Ovary (tissue), 7 donors: ENCODE measurements at regions not wholly inside any gene's neighbourhood (a gene's known extent, or its start where the extent isn't known, plus 50 kb on each side); places are given as distances from the start of the nearest gene placed in this dataset.

ENCODE experiments used
- DNase-seq, 5 donors: peaks; one replicate each; pipeline ENCODE4 v3.0.0-alpha.2; 2019 to 2020
- H3K27ac ChIP-seq, 2 donors: fragments of 200-600 bp; one replicate each; pipeline versions ENCODE4 v1.5.1 to v1.8.0; 2019 to 2022
- H3K27me3 ChIP-seq: fragments of 200-600 bp; one replicate; pipeline ENCODE4 v1.8.0; 2022
- H3K36me3 ChIP-seq: fragments of 200-600 bp; sonication (generic); one replicate; pipeline ENCODE4 v1.5.1; 2019
- H3K4me1 ChIP-seq: one replicate; pipeline ENCODE4 v1.8.1; 2013; ENCODE audit warnings: mild to moderate bottlenecking, moderate library complexity; ENCODE audit not compliant: insufficient read depth
- H3K4me3 ChIP-seq: fragments of 200-600 bp; sonication (generic); one replicate; pipeline ENCODE4 v1.5.1; 2017
- H3K9me3 ChIP-seq, 2 donors: fragments of 200-600 bp in 1 of 2; sonication (generic) in 1 of 2; one replicate each; pipeline versions ENCODE4 v1.5.1 to v1.8.1; 2013 to 2019; ENCODE audit warnings: mild to moderate bottlenecking in 1 of 2, moderate library complexity in 1 of 2
- EP300 ChIP-seq: sonication (generic); formaldehyde crosslinking; IDR thresholded peaks from one replicate; pipeline ENCODE4 v1.6.1; 2017; ENCODE audit warnings: antibody characterized with exemption
- POLR2A ChIP-seq: fragments of 450-650 bp; IDR thresholded peaks from one replicate; pipeline ENCODE4 v1.6.1; 2017; ENCODE audit warnings: antibody characterized with exemption, mild to moderate bottlenecking, moderate library complexity
- WGBS, 3 donors: extraction: QIAGEN DNeasy Blood & Tissue Kit in 1 of 3; methylation state at CpG; one replicate each; pipeline versions ENCODE4 v1.1.5 to v1.1.7; 2013 to 2017; 5-methylcytosine and 5-hydroxymethylcytosine counted together
- intact Hi-C, 4 donors: fragments of 100-400 bp; cut with DNase I; formaldehyde crosslinking; loops; one replicate each; pipeline versions ENCODE4 v1.11.0 to v1.15.1; 2022 to 2023
- TF ChIP-seq, protein P1 (sequence below), 3 donors: fragments of 450-650 bp in 2 of 3; fragments of 200-600 bp in 1 of 3; IDR thresholded peaks; one replicate each; pipeline versions ENCODE4 v1.5.1 to v1.8.0; 2016 to 2022; ENCODE audit warnings: antibody characterized with exemption in 3 of 3, mild to moderate bottlenecking in 1 of 3
- donor health status: DM: no; HTN: no; CAD: no; lungs with moderate emphysema.
- donor health status: DM: no; HTN: no; CAD: no.
- donor health status: Bipolar disorder and iron deficiency.
- donor health status: DM: no; HTN: no; CAD: no.
- donor health status: DM: yes; HTN: yes; CAD: no.

GRCh38 chrX:97876697-97877407 lies 993.1 kb downstream of the RPA4 start:
- TF ChIP-seq, protein P1, sequence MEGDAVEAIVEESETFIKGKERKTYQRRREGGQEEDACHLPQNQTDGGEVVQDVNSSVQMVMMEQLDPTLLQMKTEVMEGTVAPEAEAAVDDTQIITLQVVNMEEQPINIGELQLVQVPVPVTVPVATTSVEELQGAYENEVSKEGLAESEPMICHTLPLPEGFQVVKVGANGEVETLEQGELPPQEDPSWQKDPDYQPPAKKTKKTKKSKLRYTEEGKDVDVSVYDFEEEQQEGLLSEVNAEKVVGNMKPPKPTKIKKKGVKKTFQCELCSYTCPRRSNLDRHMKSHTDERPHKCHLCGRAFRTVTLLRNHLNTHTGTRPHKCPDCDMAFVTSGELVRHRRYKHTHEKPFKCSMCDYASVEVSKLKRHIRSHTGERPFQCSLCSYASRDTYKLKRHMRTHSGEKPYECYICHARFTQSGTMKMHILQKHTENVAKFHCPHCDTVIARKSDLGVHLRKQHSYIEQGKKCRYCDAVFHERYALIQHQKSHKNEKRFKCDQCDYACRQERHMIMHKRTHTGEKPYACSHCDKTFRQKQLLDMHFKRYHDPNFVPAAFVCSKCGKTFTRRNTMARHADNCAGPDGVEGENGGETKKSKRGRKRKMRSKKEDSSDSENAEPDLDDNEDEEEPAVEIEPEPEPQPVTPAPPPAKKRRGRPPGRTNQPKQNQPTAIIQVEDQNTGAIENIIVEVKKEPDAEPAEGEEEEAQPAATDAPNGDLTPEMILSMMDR (IDR thresholded peaks at IDR 0.05): no peak
- TF ChIP-seq EP300: no peak
- TF ChIP-seq POLR2A: no peak
- no peaks in the 10 kb centered on the region for H3K27me3 ChIP-seq
- no peaks in the 10 kb centered on the region for H3K9me3 ChIP-seq
- 81 to 93% (median 87%) methylated on average over 2 of the region's 2 CpGs for WGBS, 3 donors
- H3K27ac ChIP-seq: no peak overlapping the region
- no peaks in the 10 kb centered on the region for H3K4me1 ChIP-seq
- intact Hi-C loops: no loop called here
- no peaks in the 10 kb centered on the region for H3K36me3 ChIP-seq
- H3K4me3 ChIP-seq: no peak overlapping the region
- no peak for DNase-seq

- Histone ChIP-seq H3K9me3 (no peaks in the 10 kb centered on the region), H3K4me3 (no peak overlapping the region), H3K27ac (no peak overlapping the region), H3K27me3 (no peaks in the 10 kb centered on the region), H3K4me1 (no peaks in the 10 kb centered on the region), H3K36me3 (no peaks in the 10 kb centered on the region)
- 49 to 56% (median 52%) methylated on average over 3 of the region's 3 CpGs for WGBS, 3 donors
- TF ChIP-seq EP300 (no peak), POLR2A (no peak)
- TF ChIP-seq, protein P1 (IDR thresholded peaks at IDR 0.05): no peak
- DNase-seq: no peak
- intact Hi-C loops: no loop called here
These were observed 998.6 kb downstream of the RPA4 start for GRCh38 chrX:97882306-97882705.

DNA sequence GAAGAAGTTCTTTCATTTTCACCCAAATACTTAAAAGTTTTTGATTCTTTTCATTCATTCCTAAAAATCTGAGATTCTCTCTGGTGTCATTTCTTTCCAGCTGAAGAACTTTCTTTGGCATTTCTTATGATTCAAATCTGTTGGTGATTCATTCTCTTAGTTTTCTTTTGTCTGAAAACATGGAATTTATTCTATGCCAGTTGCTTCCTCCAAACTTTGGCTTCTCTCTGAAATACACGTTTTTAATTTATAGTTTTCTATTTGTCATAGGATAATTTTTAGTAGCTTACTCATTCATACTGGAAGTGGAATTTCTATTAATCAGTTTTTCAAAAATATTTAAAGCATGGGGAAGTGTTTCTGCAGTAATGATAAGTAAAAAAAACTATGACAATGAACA lies 1012.0 kb downstream of the RPA4 start:
- Histone ChIP-seq H3K36me3 (no peaks in the 10 kb centered on the region), H3K27me3 (no peaks in the 10 kb centered on the region), H3K4me3 (no peak overlapping the region), H3K4me1 (no peaks in the 10 kb centered on the region), H3K9me3 (no peaks in the 10 kb centered on the region), H3K27ac (no peak overlapping the region)
- WGBS, 3 donors: 11 to 20% (median 12%) methylated on average over 1 of the region's 1 CpG
- intact Hi-C loops: no loop called here
- no peak for DNase-seq
- TF ChIP-seq POLR2A: no peak
- TF ChIP-seq, protein P1 (IDR thresholded peaks at IDR 0.05): no peak
- TF ChIP-seq EP300: no peak

- intact Hi-C loops: no loop called here
- WGBS, 3 donors: 62 to 84% (median 82%) methylated on average over 1 of the region's 1 CpG
- no peaks in the 10 kb centered on the region for H3K27me3 ChIP-seq
- no peaks in the 10 kb centered on the region for H3K36me3 ChIP-seq
- H3K4me1 ChIP-seq: no peaks in the 10 kb centered on the region
- no peak for DNase-seq
- TF ChIP-seq POLR2A: no peak
- H3K9me3 ChIP-seq: no peaks in the 10 kb centered on the region
- H3K27ac ChIP-seq: no peak overlapping the region
- no peak overlapping the region for H3K4me3 ChIP-seq
These were observed 1014.3 kb downstream of the RPA4 start for GRCh38 chrX:97897998-97898397.

- TF ChIP-seq, protein P1 (IDR thresholded peaks at IDR 0.05): no peak
- TF ChIP-seq POLR2A (no peak), EP300 (no peak)
- WGBS, 3 donors: 47 to 60% (median 51%) methylated on average over 2 of the region's 2 CpGs
- no peak overlapping the region for H3K4me3 ChIP-seq
- intact Hi-C loops: no loop called here
- H3K9me3 ChIP-seq: no peaks in the 10 kb centered on the region
- H3K27ac ChIP-seq: no peak overlapping the region
- no peaks in the 10 kb centered on the region for H3K27me3 ChIP-seq
- no peaks in the 10 kb centered on the region for H3K4me1 ChIP-seq
- no peak for DNase-seq
- H3K36me3 ChIP-seq: no peaks in the 10 kb centered on the region
These were observed 1015.1 kb downstream of the RPA4 start for GRCh38 chrX:97898798-97899197.
